H7 (cell line): ENCODE measurements at regions not wholly inside any gene's neighbourhood (a gene's known extent, or its start where the extent isn't known, plus 50 kb on each side); places are given as distances from the start of the nearest gene placed in this dataset.

ENCODE experiments used
- DNase-seq: peaks from one replicate; pipeline ENCODE4 v3.0.0; 2012
- H3K27me3 ChIP-seq: 2 replicates; pipeline ENCODE4 v1.6.0; 2011; ENCODE audit warnings: mild to moderate bottlenecking, low read length; ENCODE audit not compliant: control insufficient read depth, insufficient read depth
- H3K36me3 ChIP-seq: replicated peaks from 2 replicates; pipeline ENCODE4 v1.5.1; 2011; ENCODE audit warnings: low read length; ENCODE audit not compliant: control insufficient read depth, insufficient read depth
- H3K4me3 ChIP-seq: 2 replicates; pipeline ENCODE4 v1.5.1; 2011; ENCODE audit warnings: low read depth, mild to moderate bottlenecking, control low read depth, low read length, moderate library complexity; ENCODE audit not compliant: insufficient read depth

DNA sequence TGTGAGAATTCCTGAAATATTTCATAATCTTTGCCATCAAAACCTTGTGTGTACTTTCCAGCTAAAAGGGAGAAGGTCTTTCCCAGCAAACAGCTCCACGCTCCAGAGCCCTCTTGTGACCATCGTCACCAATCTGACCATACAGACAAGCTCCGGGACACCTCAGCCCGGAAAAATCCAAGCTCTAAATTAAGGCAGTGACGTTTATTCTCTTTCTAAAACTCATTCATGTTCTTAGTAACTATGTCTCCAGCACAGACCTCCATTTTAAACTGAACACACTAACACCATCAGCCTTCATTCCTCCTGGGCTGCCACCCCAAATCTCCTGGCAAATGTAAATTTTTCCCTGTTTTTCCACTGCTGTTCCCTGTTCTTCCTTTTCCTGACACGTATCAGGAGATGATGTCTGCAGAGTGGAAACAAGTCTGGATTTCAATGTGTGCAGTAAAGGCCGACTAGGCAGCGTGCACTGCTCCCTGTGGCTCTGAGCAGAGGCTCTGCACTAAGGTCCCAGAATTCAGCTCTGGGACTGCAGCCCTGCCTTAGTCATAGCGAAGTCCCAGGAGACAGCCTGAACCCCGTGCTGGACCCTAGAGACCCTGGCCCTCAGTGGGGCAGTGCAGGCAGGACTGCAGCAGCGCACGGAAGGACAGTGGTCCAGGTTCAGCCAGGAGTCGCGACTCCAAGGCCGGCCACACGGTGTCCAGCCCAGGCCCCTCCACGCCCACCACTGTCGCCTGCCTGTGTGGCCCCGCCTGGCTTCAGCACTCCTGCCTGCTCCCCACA, 452.5 kb upstream of the SALL3 start:
- Histone ChIP-seq H3K4me3 (no peak overlapping the region), H3K36me3 (no peaks in the 10 kb centered on the region), H3K27me3 (no peaks in the 10 kb centered on the region)
- DNase-seq = peak; percentile 81

DNA sequence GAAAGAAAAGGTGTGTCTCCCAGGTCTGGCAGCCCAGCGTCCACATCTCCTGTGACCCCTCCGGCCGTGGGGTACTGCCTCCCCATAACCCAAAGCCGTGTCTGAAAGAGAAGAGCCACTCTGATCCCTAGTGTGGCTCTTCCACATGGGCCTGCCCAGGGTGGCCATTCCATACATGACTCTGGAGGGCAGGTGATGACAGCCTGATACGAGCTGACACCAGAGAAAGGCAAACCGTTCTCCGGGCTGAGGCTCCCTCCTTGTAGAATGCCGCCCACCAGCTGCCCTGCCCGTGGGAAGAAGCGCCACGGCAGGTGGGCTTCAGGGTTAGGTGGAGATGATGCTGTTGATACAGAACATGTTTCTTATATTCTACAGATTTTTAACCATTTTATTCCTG, 451.6 kb upstream of the SALL3 start:
- Histone ChIP-seq H3K4me3 (no peak overlapping the region), H3K36me3 (no peaks in the 10 kb centered on the region), H3K27me3 (no peaks in the 10 kb centered on the region)
- DNase-seq = no peak

DNA sequence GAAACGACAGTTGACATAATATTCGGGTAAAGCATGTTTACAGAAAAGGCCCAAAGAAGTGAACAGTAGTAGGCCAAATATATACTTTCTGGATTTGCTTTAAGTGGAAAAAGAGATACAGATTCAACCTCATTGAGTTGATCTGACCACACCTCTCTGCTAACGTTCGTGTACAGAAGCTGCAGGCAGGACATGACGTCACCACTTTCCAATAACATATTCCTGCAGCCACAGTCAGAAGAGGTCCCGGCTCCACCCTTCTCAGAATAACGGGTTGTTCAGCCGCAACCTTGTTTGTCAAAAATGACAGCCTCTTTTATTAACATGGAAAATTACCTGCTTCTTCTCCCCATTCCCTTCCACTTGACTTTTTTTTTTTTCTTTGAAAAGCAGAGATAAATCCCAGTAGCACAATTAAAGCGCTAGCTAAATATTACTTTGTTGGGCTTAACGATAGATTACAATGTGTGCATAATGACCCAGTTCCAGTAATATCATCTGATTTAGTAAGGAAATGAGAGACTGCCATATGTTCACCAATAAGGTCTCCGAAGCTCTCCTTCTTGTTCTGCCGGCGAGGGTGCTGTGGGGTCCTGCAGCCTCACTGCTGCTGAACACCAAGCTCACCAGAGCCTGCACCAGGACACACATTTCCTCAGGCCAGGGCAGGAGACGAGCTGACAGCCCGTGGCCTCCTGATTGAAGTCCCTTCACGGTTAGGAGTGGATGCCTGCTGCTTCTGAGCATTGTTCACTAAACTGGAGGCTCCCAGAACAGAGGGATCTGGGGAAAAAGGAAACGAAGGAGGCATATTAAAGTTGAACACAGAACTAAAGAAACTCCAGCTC, 451.0 kb upstream of the SALL3 start:
- Histone ChIP-seq H3K36me3 (no peaks in the 10 kb centered on the region), H3K27me3 (no peaks in the 10 kb centered on the region), H3K4me3 (no peak overlapping the region)
- no peak for DNase-seq

DNA sequence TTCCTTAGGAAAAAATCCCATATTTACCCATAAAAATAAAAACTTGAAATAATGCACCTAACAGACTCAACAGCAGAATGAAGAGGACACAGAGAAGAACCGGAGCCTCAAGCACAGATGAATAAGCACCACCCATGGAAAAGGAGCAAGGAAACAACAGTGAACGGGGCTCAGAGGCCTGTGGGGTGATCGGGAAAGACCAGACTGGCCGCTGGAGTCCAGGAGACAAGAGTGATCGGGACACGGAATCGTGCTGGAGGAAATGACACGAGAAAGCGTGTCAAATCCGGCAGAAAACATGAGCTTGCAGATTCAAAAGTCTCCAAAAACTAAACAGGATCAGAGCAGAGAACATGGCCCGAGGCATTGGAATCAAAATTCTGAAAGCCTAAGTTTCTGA, 448.0 kb upstream of the SALL3 start:
- no peak overlapping the region for H3K4me3 ChIP-seq
- no peaks in the 10 kb centered on the region for H3K27me3 ChIP-seq
- H3K36me3 ChIP-seq = no peaks in the 10 kb centered on the region
- no peak for DNase-seq

DNA sequence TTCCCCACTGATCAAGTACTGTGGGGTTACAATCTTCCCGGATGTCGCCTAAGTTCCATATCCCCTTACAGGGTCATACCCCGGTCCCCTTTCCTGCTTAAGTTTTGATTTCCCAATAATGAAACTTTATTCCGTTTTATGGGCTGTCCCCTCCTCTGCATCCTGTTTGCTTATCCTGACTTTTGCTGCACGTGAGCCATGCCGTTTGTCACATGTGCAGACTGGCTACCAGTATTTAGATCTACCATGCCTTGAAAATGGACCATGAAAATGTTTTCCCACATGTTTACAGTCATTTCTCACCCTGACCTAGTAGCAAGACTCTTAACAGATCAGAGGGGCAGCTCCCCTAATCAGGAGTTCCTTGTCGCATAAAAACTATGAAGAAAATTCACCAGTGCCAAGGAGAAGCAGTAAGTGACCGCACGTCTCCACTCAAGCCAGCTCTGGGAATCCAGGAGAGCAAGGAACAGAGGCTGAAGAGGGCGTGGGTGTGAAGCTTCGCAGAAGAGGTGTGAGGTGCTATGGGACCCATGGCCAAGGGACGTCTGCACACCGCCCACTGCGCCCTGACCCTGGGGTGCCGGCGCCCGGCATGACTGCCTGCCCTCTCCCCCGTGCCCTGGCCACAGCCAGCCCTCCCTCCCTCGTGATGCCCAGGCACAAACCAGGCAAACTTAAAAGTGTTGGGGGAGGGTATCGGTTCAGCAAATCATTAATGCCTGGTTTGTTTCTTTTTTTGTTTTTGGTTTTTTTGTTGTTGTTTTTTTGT, 440.8 kb upstream of the SALL3 start:
- no peak overlapping the region for H3K4me3 ChIP-seq
- no peak for DNase-seq
- H3K27me3 ChIP-seq = no peaks in the 10 kb centered on the region
- H3K36me3 ChIP-seq = no peaks in the 10 kb centered on the region

DNA sequence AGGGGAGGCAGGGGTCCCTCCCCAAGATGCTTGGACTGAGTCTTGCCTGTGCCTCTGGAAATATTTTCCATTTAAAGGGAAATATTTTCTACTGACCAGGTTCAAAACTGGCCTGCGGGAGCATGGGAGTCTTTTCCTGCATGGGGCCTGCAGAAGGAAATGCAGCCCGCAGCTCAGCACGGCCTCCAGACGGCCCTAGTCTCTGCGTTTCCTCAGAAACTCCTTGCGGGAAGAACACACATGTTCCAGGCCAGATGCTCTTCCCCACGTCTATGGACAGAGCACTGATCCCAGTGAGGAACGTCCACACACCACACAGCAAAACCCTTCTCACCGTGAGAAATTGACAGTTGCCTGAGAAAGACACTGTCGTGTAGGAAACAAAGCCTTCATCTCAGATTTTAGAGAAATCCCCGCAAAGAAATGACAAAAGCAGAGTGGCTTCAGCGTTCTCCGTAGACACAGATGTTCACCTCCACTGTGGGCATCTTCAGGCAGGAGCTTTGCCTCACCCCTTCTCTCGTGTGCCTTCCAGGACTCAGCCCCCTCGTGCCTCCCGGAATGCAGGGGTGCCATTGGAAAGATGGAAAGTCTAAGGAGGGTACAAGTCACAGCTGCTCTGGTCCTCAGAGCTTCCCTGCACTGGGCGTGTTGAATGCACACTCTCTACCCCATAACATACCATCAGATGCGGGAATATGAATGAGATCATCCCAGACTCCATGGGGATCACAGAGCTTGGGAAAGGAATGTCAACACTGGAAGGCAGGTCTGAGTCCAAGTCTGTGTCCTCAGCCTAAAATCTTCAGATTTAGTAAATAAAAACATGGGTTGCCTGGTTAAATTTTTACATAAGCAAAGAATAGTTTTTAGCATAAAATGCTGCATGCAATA, 438.7 kb upstream of the SALL3 start:
- no peak for DNase-seq
- H3K27me3 ChIP-seq = no peaks in the 10 kb centered on the region
- no peak overlapping the region for H3K4me3 ChIP-seq
- H3K36me3 ChIP-seq = no peaks in the 10 kb centered on the region

DNA sequence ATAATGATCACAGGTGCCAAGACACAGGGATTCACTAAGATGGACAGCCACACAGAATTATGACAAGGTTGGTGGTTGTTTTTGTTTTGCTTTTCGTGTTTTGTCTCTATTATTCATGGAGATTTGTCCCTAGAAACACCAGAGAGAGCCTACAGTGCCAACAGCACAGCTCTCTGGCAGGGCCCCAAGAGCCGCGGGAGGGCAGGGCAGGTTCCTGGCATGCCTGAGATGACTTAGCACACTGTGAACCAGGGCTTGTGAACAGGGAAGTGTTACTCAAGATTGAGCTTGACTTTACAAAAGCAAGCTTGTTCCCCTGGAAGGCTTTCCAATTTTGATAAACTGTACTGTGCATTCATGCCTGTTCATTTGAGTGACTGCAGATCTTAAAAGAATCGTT, 437.4 kb upstream of the SALL3 start:
- DNase-seq = peak; percentile 59
- H3K4me3 ChIP-seq = no peak overlapping the region
- H3K36me3 ChIP-seq = no peaks in the 10 kb centered on the region
- no peaks in the 10 kb centered on the region for H3K27me3 ChIP-seq

DNA sequence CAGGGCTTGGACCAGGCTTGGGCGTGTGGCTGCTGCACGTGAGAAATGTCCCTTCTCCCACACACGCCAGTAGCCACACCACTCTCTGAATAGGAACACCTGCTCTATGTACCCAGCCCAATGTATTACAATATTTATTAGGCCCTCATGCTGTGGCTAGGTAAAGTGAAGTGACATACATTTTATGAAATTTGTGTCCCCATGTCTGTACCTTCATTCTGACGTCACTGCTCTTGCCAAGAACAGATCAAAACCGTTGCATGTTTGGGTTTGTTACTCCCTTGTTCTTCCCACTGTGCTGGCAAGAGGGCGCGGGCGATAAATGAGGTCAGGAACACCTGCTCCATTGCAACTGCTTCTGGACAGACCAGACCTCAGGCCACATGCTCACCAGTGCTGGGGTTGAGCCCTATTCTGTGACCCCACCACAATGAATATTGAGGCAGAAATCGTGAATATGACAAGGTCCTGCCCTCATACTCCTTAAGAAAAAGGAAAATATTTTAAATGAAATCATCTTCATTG, 436.4 kb upstream of the SALL3 start:
- Histone ChIP-seq H3K27me3 (no peaks in the 10 kb centered on the region), H3K4me3 (no peak overlapping the region), H3K36me3 (no peaks in the 10 kb centered on the region)
- DNase-seq = no peak

DNA sequence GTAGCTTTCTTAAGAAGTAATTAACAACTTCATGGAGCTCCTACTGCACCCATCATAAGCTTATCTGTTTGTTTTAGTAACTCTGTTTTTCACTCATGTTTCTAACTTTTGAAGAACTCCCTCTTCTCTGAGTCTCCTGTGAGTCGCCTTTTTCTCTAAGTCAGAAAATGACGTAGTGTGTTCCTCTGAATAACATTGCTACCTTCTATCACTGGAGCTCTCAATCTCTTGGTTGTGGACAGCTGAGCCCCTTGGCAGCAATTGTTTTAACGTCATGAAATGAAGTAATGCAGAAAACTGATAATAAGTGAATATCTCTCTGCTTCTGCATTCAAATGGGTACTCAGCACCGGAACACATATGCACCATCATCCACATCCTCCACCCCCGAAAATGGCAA, 433.3 kb upstream of the SALL3 start:
- no peaks in the 10 kb centered on the region for H3K27me3 ChIP-seq
- no peak overlapping the region for H3K4me3 ChIP-seq
- H3K36me3 ChIP-seq = no peaks in the 10 kb centered on the region
- no peak for DNase-seq

DNA sequence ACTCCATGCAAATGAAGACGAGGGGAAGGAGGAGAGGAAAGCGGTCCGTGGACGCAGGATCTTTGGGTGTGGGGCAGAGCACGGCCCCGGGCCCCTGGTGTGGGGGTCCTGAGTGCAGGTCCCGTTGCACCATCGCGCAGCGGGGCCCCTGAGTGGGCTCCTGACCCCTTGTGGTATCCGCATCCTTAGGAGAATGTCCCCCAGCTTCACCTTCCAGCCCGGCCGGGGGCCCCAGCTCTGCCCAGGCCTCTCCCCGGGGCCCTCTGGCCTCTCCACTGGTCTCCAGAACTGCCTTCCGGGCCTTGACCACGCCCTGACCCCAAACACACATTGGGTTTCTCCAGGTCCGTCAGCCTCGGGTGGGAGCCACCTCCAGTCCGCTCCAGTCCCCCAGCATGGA, 431.8 kb upstream of the SALL3 start:
- DNase-seq = no peak

DNA sequence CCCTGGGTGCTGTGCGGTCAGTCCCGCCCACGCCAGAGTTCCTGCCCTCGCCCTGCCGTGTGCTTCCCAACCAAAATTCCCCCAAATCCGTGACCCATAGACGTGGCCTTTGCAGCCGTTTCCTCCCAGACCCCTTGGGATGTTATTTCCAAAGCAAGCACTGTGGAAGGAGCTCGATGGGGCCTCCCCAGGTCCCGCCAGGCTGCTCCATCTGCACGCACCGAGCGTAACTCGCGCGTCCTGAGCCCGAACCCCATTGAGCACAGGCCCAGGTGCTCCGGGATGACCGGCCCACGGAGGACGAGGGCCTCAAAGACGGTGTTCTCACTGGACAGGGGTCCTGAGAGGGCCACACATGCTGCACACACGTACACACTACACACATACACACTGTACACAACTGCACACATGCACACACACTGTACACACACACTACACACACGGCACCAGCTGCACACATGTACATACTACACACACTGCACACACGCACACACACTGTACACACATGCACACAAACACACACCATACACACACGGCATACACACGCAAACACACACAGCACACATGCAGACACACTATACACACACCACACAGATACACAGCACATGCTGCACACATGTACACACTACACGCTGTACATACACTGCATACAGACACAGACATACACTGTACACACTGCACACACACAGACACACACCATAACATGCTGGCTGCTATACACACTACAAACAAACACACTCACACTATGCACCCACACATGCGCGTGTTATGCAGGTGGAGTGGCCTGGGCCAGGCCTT, 431.2 kb upstream of the SALL3 start:
- no peak for DNase-seq

More for the DNA sequence above, 431.8 kb upstream of the SALL3 start:
- no peak overlapping the region for H3K4me3 ChIP-seq
- H3K36me3 ChIP-seq = no peaks in the 10 kb centered on the region
- no peaks in the 10 kb centered on the region for H3K27me3 ChIP-seq

DNA sequence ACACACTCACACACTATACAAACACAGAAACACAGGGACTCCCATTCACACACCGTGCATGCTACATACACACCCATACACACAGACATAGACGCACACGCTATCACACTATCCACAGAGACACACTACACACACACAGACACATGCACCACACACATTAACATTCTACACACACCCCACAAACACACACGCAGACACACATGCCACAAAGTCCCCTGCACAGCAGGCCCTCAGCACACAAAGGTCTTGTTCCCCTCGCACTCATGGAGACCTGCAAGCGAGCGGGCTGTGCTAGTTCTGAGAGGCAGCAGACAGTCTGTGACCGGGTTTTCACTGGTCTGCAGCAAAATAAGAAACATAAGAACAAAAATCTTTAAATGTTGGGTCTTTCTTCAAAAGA, 429.6 kb upstream of the SALL3 start:
- H3K4me3 ChIP-seq = no peak overlapping the region
- no peak for DNase-seq
- no peaks in the 10 kb centered on the region for H3K27me3 ChIP-seq
- H3K36me3 ChIP-seq = no peaks in the 10 kb centered on the region

More for the DNA sequence above, 431.2 kb upstream of the SALL3 start:
- no peaks in the 10 kb centered on the region for H3K27me3 ChIP-seq
- no peaks in the 10 kb centered on the region for H3K36me3 ChIP-seq
- H3K4me3 ChIP-seq = no peak overlapping the region

DNA sequence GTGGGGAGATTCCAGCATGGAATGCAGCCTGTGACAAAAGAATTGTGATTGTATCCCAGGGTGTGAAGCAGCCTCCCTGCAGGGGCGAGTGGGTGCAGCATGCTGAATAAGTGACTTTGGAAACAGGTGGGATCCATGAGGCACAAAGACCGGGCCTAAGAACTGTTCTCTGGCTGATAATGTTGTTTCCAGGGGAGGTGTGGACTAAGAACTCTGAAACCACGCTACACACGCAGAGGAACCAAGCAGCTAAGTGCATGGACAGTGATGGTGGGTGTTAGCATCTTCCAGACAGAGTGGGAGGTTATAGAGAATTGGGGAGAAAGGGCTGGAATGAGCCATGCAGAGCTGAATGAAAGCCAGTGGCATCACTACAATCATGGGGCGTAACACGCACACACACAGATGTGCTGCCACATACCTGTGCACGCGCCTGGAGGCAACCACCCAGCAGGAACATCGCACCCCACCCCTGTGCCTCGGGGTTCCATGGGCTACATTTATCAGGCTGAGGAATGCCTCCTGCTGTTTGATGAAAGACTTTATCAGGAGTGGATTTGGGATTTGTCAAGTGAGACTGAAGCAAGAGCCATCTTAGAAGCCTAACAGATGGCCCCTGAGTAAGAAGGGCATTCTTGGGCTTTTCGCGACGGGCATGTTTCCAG, 424.5 kb upstream of the SALL3 start:
- H3K36me3 ChIP-seq = no peaks in the 10 kb centered on the region
- no peak for DNase-seq
- H3K27me3 ChIP-seq = no peaks in the 10 kb centered on the region
- H3K4me3 ChIP-seq = no peak overlapping the region
